ENCODE measurements at regions not wholly inside any gene's neighbourhood (a gene's known extent, or its start where the extent isn't known, plus 50 kb on each side); places are given as distances from the start of the nearest gene placed in this dataset.

DNA sequence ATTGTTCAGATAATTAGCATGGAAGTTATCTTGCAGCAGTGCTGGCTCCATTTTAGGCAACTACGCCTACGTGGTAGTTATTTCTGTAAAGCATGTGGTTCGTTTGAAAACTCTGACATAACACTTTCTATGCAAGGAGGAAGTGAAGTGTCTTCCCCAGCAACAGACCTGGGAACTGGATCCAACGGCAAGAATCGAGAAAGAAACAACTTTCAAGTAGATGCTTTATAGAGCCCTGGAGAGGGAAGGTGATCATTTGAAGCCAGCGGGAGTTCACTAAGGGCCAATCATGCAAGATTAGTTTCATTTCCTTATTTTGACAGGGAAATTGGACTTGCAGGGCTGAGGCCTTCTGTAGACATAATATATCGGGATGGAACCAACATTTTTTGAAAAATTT lies 218.3 kb downstream of the ACKR3 start:
- TF ChIP-seq, protein P1, sequence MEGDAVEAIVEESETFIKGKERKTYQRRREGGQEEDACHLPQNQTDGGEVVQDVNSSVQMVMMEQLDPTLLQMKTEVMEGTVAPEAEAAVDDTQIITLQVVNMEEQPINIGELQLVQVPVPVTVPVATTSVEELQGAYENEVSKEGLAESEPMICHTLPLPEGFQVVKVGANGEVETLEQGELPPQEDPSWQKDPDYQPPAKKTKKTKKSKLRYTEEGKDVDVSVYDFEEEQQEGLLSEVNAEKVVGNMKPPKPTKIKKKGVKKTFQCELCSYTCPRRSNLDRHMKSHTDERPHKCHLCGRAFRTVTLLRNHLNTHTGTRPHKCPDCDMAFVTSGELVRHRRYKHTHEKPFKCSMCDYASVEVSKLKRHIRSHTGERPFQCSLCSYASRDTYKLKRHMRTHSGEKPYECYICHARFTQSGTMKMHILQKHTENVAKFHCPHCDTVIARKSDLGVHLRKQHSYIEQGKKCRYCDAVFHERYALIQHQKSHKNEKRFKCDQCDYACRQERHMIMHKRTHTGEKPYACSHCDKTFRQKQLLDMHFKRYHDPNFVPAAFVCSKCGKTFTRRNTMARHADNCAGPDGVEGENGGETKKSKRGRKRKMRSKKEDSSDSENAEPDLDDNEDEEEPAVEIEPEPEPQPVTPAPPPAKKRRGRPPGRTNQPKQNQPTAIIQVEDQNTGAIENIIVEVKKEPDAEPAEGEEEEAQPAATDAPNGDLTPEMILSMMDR (IDR thresholded peaks at IDR 0.05), result no peak
- TF ChIP-seq ZFX (IDR thresholded peaks at IDR 0.05; ENCODE audit: borderline replicate concordance), result no peak

Measured in 22Rv1 (cell line).